Muscle layer of duodenum (tissue), 2 donors: ENCODE measurements at regions not wholly inside any gene's neighbourhood (a gene's known extent, or its start where the extent isn't known, plus 50 kb on each side); places are given as distances from the start of the nearest gene placed in this dataset.

Experiments
- H3K27ac ChIP-seq: one replicate; pipeline ENCODE4 v1.7.0; 2013; ENCODE audit warnings: mild to moderate bottlenecking, low read length
- H3K27me3 ChIP-seq: one replicate; pipeline ENCODE4 v1.7.0; 2013; ENCODE audit warnings: low read depth, mild to moderate bottlenecking, control low read depth, low read length
- H3K36me3 ChIP-seq, 2 donors: one replicate each; pipeline ENCODE4 v1.7.0; 2013; ENCODE audit warnings: low read length in 2 of 2, control low read depth in 1 of 2, mild to moderate bottlenecking in 1 of 2; ENCODE audit not compliant: insufficient read depth in 2 of 2, control insufficient read depth in 1 of 2
- H3K4me1 ChIP-seq, 2 donors: one replicate each; pipeline ENCODE4 v1.7.0; 2013; ENCODE audit warnings: low read length in 2 of 2, mild to moderate bottlenecking in 2 of 2, control low read depth in 1 of 2, moderate library complexity in 1 of 2; ENCODE audit not compliant: insufficient read depth in 2 of 2, control insufficient read depth in 1 of 2
- H3K4me3 ChIP-seq, 2 donors: one replicate each; pipeline ENCODE4 v1.7.0; 2013; ENCODE audit warnings: low read length in 2 of 2, low read depth in 1 of 2, mild to moderate bottlenecking in 1 of 2
- H3K9me3 ChIP-seq, 2 donors: one replicate each; pipeline ENCODE4 v1.7.0; 2013; ENCODE audit warnings: low read length in 2 of 2, control low read depth in 1 of 2, mild to moderate bottlenecking in 1 of 2; ENCODE audit not compliant: control insufficient read depth in 1 of 2
- donor health status: healthy.

DNA sequence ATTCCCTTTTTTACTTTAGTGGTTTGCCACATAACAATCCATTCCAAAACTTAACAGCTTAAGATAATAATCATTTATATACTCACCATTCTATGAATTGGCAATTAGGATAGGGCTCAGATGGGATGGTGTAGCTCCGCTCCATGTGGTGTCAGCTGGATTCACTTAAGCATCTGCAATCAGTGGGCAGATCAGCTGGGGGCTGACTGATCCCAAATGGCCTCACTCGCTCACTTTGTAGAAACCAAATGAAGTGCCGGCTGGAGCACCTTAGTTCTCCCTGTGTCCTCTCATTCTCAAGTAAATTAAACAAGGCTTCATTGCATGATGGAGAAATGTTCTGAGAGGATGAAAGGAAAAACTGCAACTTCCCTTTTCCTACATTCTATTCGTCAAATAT, 161.4 kb downstream of the WT1 start:
- no peaks in the 10 kb centered on the region for H3K36me3 ChIP-seq
- H3K4me1 ChIP-seq, result no peaks in the 10 kb centered on the region
- H3K4me3 ChIP-seq, result no peak overlapping the region
- H3K9me3 ChIP-seq, result no peaks in the 10 kb centered on the region
- no peak overlapping the region for H3K27ac ChIP-seq
- H3K27me3 ChIP-seq, result no peaks in the 10 kb centered on the region

DNA sequence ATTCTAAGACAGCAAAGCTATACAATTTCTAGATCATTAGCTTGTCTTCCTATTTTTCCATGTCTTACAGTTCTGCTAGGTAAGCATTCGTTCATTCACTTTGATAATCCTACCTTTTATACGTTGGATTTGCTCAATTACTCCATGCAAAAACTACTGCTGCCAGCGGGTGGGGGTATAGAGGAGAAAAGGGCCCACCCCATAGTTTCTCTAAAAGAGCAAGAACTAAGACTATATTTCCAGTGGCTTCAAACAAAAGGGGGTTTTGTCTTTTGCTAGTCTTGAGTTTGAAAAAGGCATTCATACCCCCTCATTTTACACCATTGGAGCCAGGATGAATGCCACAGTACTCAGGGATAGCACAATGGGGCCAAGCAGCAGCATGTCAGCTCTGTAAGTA, 155.7 kb downstream of the WT1 start:
- Histone ChIP-seq H3K9me3 (peaks cover 0 to 3% of the 10 kb centered on the region in 2 donors), H3K4me1 (no peaks in the 10 kb centered on the region), H3K36me3 (no peaks in the 10 kb centered on the region), H3K27me3 (no peaks in the 10 kb centered on the region), H3K4me3 (no peak overlapping the region), H3K27ac (no peak overlapping the region)

DNA sequence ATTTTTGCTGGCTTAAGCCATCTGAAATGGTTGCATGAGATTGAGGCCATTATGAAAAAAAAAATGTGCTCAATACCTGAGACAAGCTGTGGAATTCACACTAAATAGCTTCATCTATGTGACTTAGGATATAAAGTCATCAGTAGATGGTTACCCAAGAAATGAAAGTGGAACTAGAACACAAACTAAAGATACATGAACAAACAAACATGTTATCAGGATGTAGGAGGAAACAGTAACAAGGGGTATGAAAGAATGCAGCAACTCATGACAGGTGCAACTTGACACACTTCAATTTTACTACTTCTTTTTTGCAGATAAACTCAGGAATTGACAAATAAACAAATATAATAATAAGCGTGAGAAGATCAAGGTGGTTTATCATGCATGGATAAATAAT, 155.0 kb downstream of the WT1 start:
- Histone ChIP-seq H3K27ac (no peak overlapping the region), H3K9me3 (peaks cover 0 to 3% of the 10 kb centered on the region in 2 donors), H3K4me1 (no peaks in the 10 kb centered on the region), H3K36me3 (no peaks in the 10 kb centered on the region), H3K4me3 (no peak overlapping the region), H3K27me3 (no peaks in the 10 kb centered on the region)

DNA sequence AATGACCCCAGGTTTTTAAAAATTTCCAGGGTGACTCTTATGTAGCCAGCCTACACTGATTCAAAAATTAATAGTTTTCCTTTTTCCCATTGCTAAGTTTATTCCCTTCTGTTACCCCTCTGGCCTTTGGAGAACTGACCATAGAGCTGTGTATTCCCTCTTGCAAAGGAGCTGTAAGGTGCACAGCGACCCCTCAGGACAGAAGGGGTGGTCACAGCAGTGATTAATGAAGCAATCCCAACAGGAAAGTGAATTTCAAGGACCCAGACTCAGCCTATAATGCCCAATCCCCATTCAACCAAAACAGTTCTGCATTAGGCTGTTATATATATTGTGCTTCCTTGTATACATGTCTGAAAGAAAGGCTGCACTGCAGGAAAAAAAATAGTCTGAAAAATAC, 147.1 kb downstream of the WT1 start:
- Histone ChIP-seq H3K36me3 (no peaks in the 10 kb centered on the region), H3K4me3 (no peak overlapping the region), H3K4me1 (no peaks in the 10 kb centered on the region), H3K9me3 (peaks cover 0 to 2% of the 10 kb centered on the region in 2 donors), H3K27me3 (no peaks in the 10 kb centered on the region), H3K27ac (no peak overlapping the region)

DNA sequence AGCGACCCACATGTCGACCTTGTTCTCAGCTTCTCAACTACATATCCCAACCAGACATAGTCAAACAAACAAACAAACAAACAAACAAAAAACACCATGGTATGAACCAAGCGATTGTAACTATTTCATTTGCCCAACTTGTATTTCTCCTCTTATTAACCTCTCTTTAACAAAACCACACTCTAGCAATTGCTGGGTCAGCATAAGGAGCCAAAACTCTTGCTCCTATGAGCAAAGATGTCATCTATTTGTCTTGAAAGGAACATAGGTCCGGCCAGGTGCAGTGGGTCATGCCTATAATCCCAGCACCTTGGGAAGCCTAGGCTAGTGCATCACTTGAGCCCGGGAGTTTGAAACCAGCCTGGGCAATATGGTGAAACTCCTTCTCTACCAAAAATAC, 145.6 kb downstream of the WT1 start:
- no peaks in the 10 kb centered on the region for H3K27me3 ChIP-seq
- no peaks in the 10 kb centered on the region for H3K36me3 ChIP-seq
- no peaks in the 10 kb centered on the region for H3K4me1 ChIP-seq
- no peak overlapping the region for H3K27ac ChIP-seq
- peaks cover 0 to 2% of the 10 kb centered on the region in 2 donors for H3K9me3 ChIP-seq
- no peak overlapping the region for H3K4me3 ChIP-seq

DNA sequence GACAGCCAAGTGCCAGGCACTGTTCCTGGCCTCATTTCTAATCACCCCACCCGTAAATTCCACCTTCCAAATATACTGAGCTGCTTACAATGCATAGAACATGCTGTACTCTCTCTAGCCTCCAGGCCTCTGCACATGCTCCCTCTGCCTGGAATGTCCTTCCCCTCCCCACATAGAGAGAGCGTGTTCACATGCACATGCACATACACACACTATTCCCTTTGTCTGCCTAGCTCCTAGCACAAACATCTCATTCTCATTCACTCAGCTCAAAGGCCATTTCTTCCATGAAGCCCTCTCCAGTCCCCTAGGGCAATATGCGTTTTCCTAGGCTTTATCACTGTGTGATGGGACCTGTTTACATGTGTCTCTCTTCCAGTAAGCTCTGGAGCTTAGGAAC, 144.6 kb downstream of the WT1 start:
- Histone ChIP-seq H3K9me3 (peaks cover 0 to 2% of the 10 kb centered on the region in 2 donors), H3K4me3 (no peak overlapping the region), H3K27me3 (no peaks in the 10 kb centered on the region), H3K27ac (no peak overlapping the region), H3K36me3 (no peaks in the 10 kb centered on the region), H3K4me1 (no peaks in the 10 kb centered on the region)

DNA sequence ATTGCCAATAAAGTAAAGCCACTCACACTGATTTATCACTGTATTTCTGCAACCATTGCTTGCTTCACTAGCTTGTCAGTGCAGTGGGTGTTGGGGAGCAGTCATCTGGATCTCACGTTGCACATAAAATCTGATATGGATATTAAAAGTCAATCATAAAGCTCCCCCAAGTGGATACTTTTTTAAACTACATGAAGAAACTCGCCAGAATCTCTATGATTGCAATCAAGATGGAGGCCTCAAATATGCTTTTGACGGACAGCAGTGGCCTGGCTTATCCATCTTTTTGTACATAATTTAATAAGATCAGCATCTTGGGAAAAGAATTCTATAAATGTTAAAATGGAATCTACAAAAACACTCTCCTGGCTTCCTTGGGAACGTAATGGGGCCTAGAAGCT, 137.7 kb downstream of the WT1 start:
- Histone ChIP-seq H3K27me3 (no peaks in the 10 kb centered on the region), H3K4me3 (no peak overlapping the region), H3K9me3 (no peaks in the 10 kb centered on the region), H3K27ac (no peak overlapping the region), H3K36me3 (no peaks in the 10 kb centered on the region), H3K4me1 (no peaks in the 10 kb centered on the region)

DNA sequence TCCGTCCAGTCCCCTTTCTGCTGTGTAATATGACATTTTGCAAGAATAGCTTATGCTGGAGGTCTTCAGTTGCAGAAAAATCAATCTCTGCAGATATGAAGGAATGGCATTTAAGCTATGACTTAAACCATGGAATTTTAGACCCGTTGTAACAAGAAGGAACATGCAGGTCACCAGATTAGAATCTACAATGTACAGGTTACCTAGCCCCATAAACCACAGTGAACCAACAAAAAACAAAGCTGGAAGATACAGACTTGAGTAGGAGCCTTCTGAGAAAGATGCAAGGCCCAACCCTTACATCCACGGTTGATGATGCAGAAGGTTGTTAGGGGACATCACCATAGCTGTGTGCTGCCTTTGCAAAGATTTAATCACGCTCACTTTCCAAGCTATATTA, 132.5 kb downstream of the WT1 start:
- Histone ChIP-seq H3K36me3 (no peaks in the 10 kb centered on the region), H3K27me3 (no peaks in the 10 kb centered on the region), H3K27ac (no peak overlapping the region), H3K4me3 (no peak overlapping the region), H3K9me3 (no peaks in the 10 kb centered on the region), H3K4me1 (no peaks in the 10 kb centered on the region)

DNA sequence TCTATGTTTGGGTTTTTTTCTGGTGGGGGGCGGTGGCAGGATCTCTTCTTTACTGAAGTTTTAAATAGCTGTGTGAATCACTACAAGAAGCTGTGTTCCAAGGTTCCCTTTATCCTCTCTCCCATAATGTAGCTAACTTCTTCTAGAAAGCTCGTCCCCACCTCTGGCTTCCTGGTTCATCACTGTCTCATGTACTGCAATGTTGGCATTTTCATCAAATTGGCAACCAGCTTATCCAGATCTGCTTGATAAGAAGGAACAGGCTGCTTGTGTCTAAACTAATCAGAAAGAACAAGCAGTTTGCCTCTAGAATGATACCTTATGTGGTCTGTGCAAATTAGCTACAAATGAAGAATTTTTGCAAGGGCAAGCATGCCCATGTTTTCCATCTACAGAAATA, 130.8 kb downstream of the WT1 start:
- Histone ChIP-seq H3K27me3 (no peaks in the 10 kb centered on the region), H3K4me1 (no peaks in the 10 kb centered on the region), H3K27ac (no peak overlapping the region), H3K4me3 (no peak overlapping the region), H3K36me3 (no peaks in the 10 kb centered on the region), H3K9me3 (no peaks in the 10 kb centered on the region)

DNA sequence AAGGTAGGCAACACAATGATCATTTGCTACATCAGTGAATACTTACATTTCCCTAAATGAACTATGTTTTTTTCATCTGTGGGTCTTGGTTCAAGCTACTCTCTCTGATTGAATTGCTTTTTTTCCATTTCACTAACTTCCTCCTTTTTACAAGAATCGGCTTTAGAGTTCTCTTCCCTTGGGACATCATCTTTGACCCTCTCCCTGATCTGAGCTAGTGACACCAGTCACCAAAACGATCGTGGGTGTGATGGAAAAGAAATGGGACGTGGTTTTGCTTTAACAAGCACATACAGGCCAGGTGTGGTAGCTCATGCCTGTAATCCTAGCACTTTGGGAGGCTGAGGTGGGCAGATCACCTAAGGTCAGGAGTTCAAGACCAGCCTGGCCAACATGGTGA, 129.9 kb downstream of the WT1 start:
- H3K36me3 ChIP-seq, result no peaks in the 10 kb centered on the region
- H3K27ac ChIP-seq, result no peak overlapping the region
- no peaks in the 10 kb centered on the region for H3K9me3 ChIP-seq
- H3K4me3 ChIP-seq, result no peak overlapping the region
- no peaks in the 10 kb centered on the region for H3K27me3 ChIP-seq
- H3K4me1 ChIP-seq, result no peaks in the 10 kb centered on the region

DNA sequence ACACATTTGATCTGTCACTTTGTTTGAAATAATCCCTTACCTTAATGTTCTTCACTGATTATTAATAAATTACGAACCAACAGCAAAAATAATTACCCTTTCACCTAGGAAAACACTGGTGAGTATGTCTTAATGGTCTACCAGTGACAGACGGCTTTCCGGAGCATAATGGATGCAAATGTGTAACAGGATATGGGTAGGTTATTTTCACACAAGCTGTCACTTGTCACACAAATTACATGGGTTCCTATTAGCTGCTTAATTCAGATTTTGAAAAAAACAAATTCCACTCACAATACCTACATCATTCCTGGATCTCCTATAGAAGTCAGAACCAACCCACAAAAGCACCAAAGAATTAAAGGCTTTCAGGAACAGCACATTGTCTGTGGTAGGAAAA, 127.9 kb downstream of the WT1 start:
- H3K9me3 ChIP-seq, result no peaks in the 10 kb centered on the region
- no peaks in the 10 kb centered on the region for H3K4me1 ChIP-seq
- H3K4me3 ChIP-seq, result no peak overlapping the region
- H3K27ac ChIP-seq, result no peak overlapping the region
- H3K27me3 ChIP-seq, result no peaks in the 10 kb centered on the region
- H3K36me3 ChIP-seq, result no peaks in the 10 kb centered on the region

DNA sequence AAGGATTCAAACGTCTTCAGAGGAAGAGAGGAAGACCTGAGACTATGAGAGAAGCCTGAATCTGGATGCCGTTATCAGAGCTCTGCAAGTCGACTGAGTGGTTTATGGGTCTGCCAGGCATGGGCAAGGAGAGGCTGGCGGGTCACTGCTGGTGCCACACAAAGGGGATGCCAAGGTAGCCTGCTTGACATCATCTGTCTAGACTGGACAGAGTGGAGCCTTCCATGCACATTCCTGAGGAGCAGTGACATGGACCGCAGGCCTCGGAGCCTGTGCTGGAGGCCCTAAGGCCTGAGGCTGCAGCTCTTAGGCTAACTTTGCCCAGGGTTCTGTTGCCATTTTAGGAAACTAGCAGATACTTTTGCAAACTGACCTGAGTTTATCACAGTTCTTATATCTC, 127.4 kb downstream of the WT1 start:
- no peak overlapping the region for H3K4me3 ChIP-seq
- no peaks in the 10 kb centered on the region for H3K27me3 ChIP-seq
- no peaks in the 10 kb centered on the region for H3K4me1 ChIP-seq
- no peaks in the 10 kb centered on the region for H3K9me3 ChIP-seq
- H3K36me3 ChIP-seq, result no peaks in the 10 kb centered on the region
- no peak overlapping the region for H3K27ac ChIP-seq
